RWPE2 (cell line): ENCODE measurements at regions not wholly inside any gene's neighbourhood (a gene's known extent, or its start where the extent isn't known, plus 50 kb on each side); places are given as distances from the start of the nearest gene placed in this dataset.

ENCODE experiments used
- ATAC-seq: fragments of 200-7000 bp; cut with Tn5 transposase; 3 replicates; pipeline ENCODE4 v1.9.1; 2021; ENCODE audit warnings: low read depth
- DNase-seq: peaks from one replicate; pipeline ENCODE4 v3.0.0-alpha.2; 2020; ENCODE audit warnings: low spot score
- H3K27ac ChIP-seq: fragments of 450-650 bp; 2 replicates; pipeline ENCODE4 v1.5.1; 2017; ENCODE audit warnings: mild to moderate bottlenecking; ENCODE audit not compliant: poor library complexity, severe bottlenecking
- H3K27me3 ChIP-seq: fragments of 250-450 bp; sonication (Bioruptor Pico); 2 replicates; pipeline ENCODE4 v1.5.1; 2021; ENCODE audit warnings: mild to moderate bottlenecking, moderate library complexity; ENCODE audit not compliant: insufficient read depth, poor library complexity, severe bottlenecking
- H3K36me3 ChIP-seq: fragments of 250-450 bp; sonication (Bioruptor Pico); 2 replicates; pipeline ENCODE4 v1.5.1; 2020; ENCODE audit warnings: low read depth, mild to moderate bottlenecking, moderate library complexity
- H3K4me1 ChIP-seq: fragments of 250-450 bp; sonication (Bioruptor Pico); 2 replicates; pipeline ENCODE4 v1.5.1; 2021; ENCODE audit warnings: mild to moderate bottlenecking, moderate library complexity; ENCODE audit not compliant: insufficient read depth, poor library complexity, severe bottlenecking
- H3K4me3 ChIP-seq: fragments of 250-450 bp; sonication (Bioruptor Pico); 2 replicates; pipeline ENCODE4 v1.5.1; 2021; ENCODE audit warnings: mild to moderate bottlenecking, moderate library complexity; ENCODE audit not compliant: severe bottlenecking
- H3K9me3 ChIP-seq: fragments of 250-450 bp; sonication (Bioruptor Pico); 2 replicates; pipeline ENCODE4 v1.5.1; 2021; ENCODE audit warnings: mild to moderate bottlenecking, moderate library complexity; ENCODE audit not compliant: severe bottlenecking
- TF ChIP-seq, protein P1 (sequence below): fragments of 450-650 bp; IDR thresholded peaks from one replicate; pipeline ENCODE4 v1.5.1; 2017; ENCODE audit warnings: mild to moderate bottlenecking, moderate library complexity; ENCODE audit not compliant: poor library complexity, severe bottlenecking

DNA sequence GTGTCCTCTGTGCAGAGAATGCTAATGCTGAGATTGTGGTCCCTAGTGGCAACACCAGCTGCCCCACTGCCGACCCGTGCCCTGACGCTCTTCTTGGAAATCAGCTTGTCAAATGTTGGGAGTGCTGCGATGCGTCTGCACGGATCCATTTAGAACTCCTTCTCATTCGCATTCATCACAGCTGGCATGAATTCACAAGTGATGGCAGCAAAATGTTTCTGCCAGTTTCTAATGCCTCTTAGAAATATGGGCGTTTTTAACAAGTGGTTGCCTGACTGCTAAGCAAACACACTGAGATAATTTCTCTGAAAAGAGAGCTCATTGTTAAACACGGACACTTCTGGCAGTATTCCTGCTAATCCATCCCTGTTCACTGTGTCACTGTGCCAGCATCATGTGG is 131.9 kb upstream of the KCNJ6 start:
- no peak overlapping the region for H3K4me3 ChIP-seq
- DNase-seq, result no peak
- no peaks in the 10 kb centered on the region for H3K36me3 ChIP-seq
- H3K9me3 ChIP-seq, result no peaks in the 10 kb centered on the region
- no peaks in the 10 kb centered on the region for H3K27me3 ChIP-seq
- no peaks in the 10 kb centered on the region for H3K4me1 ChIP-seq
- no peak for ATAC-seq
- TF ChIP-seq, protein P1, sequence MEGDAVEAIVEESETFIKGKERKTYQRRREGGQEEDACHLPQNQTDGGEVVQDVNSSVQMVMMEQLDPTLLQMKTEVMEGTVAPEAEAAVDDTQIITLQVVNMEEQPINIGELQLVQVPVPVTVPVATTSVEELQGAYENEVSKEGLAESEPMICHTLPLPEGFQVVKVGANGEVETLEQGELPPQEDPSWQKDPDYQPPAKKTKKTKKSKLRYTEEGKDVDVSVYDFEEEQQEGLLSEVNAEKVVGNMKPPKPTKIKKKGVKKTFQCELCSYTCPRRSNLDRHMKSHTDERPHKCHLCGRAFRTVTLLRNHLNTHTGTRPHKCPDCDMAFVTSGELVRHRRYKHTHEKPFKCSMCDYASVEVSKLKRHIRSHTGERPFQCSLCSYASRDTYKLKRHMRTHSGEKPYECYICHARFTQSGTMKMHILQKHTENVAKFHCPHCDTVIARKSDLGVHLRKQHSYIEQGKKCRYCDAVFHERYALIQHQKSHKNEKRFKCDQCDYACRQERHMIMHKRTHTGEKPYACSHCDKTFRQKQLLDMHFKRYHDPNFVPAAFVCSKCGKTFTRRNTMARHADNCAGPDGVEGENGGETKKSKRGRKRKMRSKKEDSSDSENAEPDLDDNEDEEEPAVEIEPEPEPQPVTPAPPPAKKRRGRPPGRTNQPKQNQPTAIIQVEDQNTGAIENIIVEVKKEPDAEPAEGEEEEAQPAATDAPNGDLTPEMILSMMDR, result no peak
- no peak overlapping the region for H3K27ac ChIP-seq

DNA sequence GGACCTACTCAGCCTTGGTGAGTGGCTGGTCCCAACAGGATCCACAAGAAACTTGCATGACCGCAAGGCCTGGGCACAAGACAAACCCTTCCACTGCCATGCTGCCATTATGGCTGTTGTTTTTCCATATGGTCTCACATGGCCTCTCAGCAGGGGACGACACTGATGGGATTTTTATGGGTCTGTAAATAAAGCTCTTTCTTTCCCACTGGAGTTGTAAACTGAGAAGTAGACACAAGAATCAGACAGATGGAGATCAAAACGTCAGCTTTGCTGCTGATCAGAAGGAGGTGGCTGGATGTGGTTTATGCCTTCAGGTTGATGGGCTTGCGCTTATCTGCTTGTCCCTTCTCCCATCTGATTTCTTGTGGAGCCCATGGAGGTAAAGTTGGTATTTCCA is 138.1 kb upstream of the KCNJ6 start:
- H3K4me1 ChIP-seq, result no peaks in the 10 kb centered on the region
- TF ChIP-seq, protein P1, result no peak
- H3K27me3 ChIP-seq, result no peaks in the 10 kb centered on the region
- ATAC-seq (no peak), DNase-seq (no peak)
- no peaks in the 10 kb centered on the region for H3K36me3 ChIP-seq
- H3K9me3 ChIP-seq, result no peaks in the 10 kb centered on the region
- no peak overlapping the region for H3K27ac ChIP-seq
- no peak overlapping the region for H3K4me3 ChIP-seq

DNA sequence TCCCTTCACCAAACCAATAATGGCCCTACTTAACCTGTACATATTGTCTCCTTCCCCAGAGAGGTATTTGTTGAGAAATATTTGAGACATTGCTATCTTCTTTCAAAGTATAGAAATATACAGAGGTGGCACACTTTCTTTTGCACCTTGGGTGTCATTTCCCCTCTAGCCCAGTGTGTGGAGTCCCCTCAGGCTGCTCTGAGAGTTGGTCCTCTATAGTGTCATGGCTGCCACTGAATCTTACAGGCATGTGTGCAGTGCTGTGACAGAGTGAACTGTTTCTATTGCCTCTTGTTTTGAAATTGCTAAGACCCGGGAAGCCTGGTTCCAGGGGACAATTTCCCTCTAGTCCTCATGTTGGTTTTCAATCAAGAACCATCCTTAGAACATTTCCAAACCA is 140.2 kb upstream of the KCNJ6 start:
- TF ChIP-seq, protein P1, result no peak
- DNase-seq, result no peak
- no peaks in the 10 kb centered on the region for H3K4me1 ChIP-seq
- H3K27ac ChIP-seq, result no peak overlapping the region
- ATAC-seq, result no peak
- H3K27me3 ChIP-seq, result no peaks in the 10 kb centered on the region
- no peak overlapping the region for H3K4me3 ChIP-seq
- no peaks in the 10 kb centered on the region for H3K9me3 ChIP-seq
- H3K36me3 ChIP-seq, result no peaks in the 10 kb centered on the region

DNA sequence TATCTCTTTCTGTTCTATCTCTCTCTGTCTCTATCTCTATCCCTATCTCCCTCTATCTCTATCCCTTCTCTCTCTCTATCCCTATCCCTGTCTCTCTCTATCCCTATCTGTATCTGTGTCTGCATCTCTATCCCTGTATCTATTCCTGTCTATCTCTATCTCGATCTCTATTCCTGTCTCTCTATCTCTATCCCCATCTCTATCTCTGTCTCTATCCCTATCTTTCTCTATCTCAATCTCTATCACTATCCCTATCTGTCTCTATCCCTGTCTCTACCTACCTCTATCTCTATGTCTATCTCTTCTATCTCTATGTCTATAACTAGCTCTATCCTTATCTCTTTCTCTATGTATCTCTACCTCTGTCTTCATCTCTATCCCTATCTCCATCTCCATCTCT is 141.4 kb upstream of the KCNJ6 start:
- no peaks in the 10 kb centered on the region for H3K9me3 ChIP-seq
- no peaks in the 10 kb centered on the region for H3K36me3 ChIP-seq
- ATAC-seq, result no peak
- no peaks in the 10 kb centered on the region for H3K27me3 ChIP-seq
- no peaks in the 10 kb centered on the region for H3K4me1 ChIP-seq
- no peak for DNase-seq
- H3K27ac ChIP-seq, result no peak overlapping the region
- H3K4me3 ChIP-seq, result no peak overlapping the region
- TF ChIP-seq, protein P1, result no peak

DNA sequence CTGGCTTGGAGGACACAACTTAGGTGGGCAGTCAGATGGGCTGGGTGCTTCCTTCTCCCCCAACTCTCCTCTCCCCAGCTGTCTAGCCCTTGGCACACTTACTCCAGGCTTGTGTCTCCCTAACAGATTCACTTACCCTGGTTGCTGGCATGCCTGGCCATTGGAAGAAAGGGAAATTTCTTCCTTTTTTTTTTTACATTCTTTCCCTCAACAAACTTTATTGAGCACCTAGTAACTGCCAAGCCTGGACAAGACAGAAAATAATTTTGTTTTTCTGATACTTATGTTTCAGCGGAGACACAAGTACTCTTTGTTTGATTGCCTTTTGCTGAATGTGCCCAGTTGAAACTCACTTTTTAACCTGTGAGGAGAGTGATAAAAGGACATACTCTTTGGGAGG is 144.3 kb upstream of the KCNJ6 start:
- H3K27me3 ChIP-seq, result no peaks in the 10 kb centered on the region
- no peaks in the 10 kb centered on the region for H3K9me3 ChIP-seq
- ATAC-seq, result no peak
- H3K4me3 ChIP-seq, result no peak overlapping the region
- no peaks in the 10 kb centered on the region for H3K4me1 ChIP-seq
- DNase-seq, result no peak
- TF ChIP-seq, protein P1, result no peak
- H3K27ac ChIP-seq, result no peak overlapping the region
- H3K36me3 ChIP-seq, result no peaks in the 10 kb centered on the region
